Mesothelial cell of epicardium (in vitro differentiated cells): ENCODE measurements at regions not wholly inside any gene's neighbourhood (a gene's known extent, or its start where the extent isn't known, plus 50 kb on each side); places are given as distances from the start of the nearest gene placed in this dataset.
A peak's percentile ranks its signal among the peaks of the same experiment; 100 is the strongest.

ENCODE experiments used
- DNase-seq, 2 experiments: peaks; one replicate each; pipeline ENCODE4 v3.0.0; 2021; ENCODE audit warnings: low spot score in 2 of 2; ENCODE audit not compliant: unreplicated experiment in 2 of 2
- H3K27ac Mint-ChIP-seq: 2 replicates; pipeline ENCODE4 v1.8.0; 2021; ENCODE audit warnings: mixed read lengths
- H3K27me3 Mint-ChIP-seq: 2 replicates; pipeline ENCODE4 v1.8.0; 2021; ENCODE audit warnings: low read depth, mixed read lengths
- H3K36me3 Mint-ChIP-seq: 2 replicates; pipeline ENCODE4 v1.8.0; 2021; ENCODE audit warnings: mixed read lengths
- H3K4me1 Mint-ChIP-seq: 2 replicates; pipeline ENCODE4 v1.8.0; 2021; ENCODE audit warnings: mixed read lengths
- H3K4me3 Mint-ChIP-seq: 2 replicates; pipeline ENCODE4 v1.8.0; 2021; ENCODE audit warnings: mild to moderate bottlenecking, moderate library complexity, mixed read lengths
- H3K9me3 Mint-ChIP-seq: 2 replicates; pipeline ENCODE4 v1.8.0; 2021; ENCODE audit warnings: mixed read lengths
- CTCF ChIP-seq: fragments of 200-600 bp; sonication (generic); IDR thresholded peaks from one replicate; pipeline ENCODE4 v1.5.0; 2021; ENCODE audit warnings: antibody characterized with exemption; ENCODE audit not compliant: unreplicated experiment

GRCh38 chr15:88403351-88403791 is 63.8 kb downstream of the MRPL46 start:
- Mint-ChIP-seq H3K36me3 (no peaks in the 10 kb centered on the region), H3K9me3 (no peaks in the 10 kb centered on the region), H3K4me3 (no peak overlapping the region), H3K27ac (no peak overlapping the region), H3K27me3 (peaks cover 54% of the 10 kb centered on the region), H3K4me1 (no peaks in the 10 kb centered on the region)
- peak in 1 of 2 experiments; percentile 5 for DNase-seq
- no peak for TF ChIP-seq CTCF

- peak in 1 of 2 experiments; percentile 35 for DNase-seq
- H3K36me3 Mint-ChIP-seq = no peaks in the 10 kb centered on the region
- no peak overlapping the region for H3K27ac Mint-ChIP-seq
Measured at GRCh38 chr15:88401996-88402656, 65.1 kb downstream of the MRPL46 start.

GRCh38 chr15:88401251-88401995 is 65.8 kb downstream of the MRPL46 start:
- Mint-ChIP-seq H3K9me3 (no peaks in the 10 kb centered on the region), H3K27ac (no peak overlapping the region), H3K4me3 (no peak overlapping the region), H3K4me1 (no peaks in the 10 kb centered on the region), H3K36me3 (no peaks in the 10 kb centered on the region), H3K27me3 (peaks cover 53% of the 10 kb centered on the region)
- TF ChIP-seq CTCF = no peak
- DNase-seq = peak in 1 of 2 experiments; percentile 24

More at GRCh38 chr15:88401996-88402656, 65.1 kb downstream of the MRPL46 start:
- Mint-ChIP-seq H3K4me1 (no peaks in the 10 kb centered on the region), H3K9me3 (no peaks in the 10 kb centered on the region), H3K27me3 (peaks cover 52% of the 10 kb centered on the region), H3K4me3 (no peak overlapping the region)
- no peak for TF ChIP-seq CTCF

- Mint-ChIP-seq H3K9me3 (no peaks in the 10 kb centered on the region), H3K27ac (no peak overlapping the region), H3K4me3 (no peak overlapping the region), H3K27me3 (peaks cover 53% of the 10 kb centered on the region), H3K36me3 (no peaks in the 10 kb centered on the region), H3K4me1 (no peaks in the 10 kb centered on the region)
- DNase-seq = peak in 1 of 2 experiments; percentile 14
- TF ChIP-seq CTCF = no peak
Measured at GRCh38 chr15:88400591-88401250, 66.5 kb downstream of the MRPL46 start.

GRCh38 chr15:88400084-88400483 is 67.1 kb downstream of the MRPL46 start:
- H3K27ac Mint-ChIP-seq = no peak overlapping the region
- H3K4me1 Mint-ChIP-seq = no peaks in the 10 kb centered on the region
- peak in 1 of 2 experiments; percentile 24 for DNase-seq
- no peaks in the 10 kb centered on the region for H3K36me3 Mint-ChIP-seq
- no peak overlapping the region for H3K4me3 Mint-ChIP-seq
- no peak for TF ChIP-seq CTCF
- peaks cover 52% of the 10 kb centered on the region for H3K27me3 Mint-ChIP-seq
- H3K9me3 Mint-ChIP-seq = no peaks in the 10 kb centered on the region
